ENCODE measurements at regions not wholly inside any gene's neighbourhood (a gene's known extent, or its start where the extent isn't known, plus 50 kb on each side); places are given as distances from the start of the nearest gene placed in this dataset.
A peak's percentile ranks its signal among the peaks of the same experiment; 100 is the strongest.

GRCh38 chr18:57991552-57991951, 52.5 kb upstream of the NEDD4L start:
- DNase-seq (ENCODE audit: low spot score), result no peak

GRCh38 chr18:57989536-57989935, 54.5 kb upstream of the NEDD4L start:
- no peak for DNase-seq (ENCODE audit: low spot score)

- DNase-seq (ENCODE audit: low spot score), result no peak
These were observed 59.4 kb upstream of the NEDD4L start for GRCh38 chr18:57984490-57985115.

- no peak for DNase-seq (ENCODE audit: low spot score)
These were observed 60.1 kb upstream of the NEDD4L start for GRCh38 chr18:57983965-57984364.

GRCh38 chr18:57983472-57983871, 60.6 kb upstream of the NEDD4L start:
- DNase-seq (ENCODE audit: low spot score), result no peak

GRCh38 chr18:57982372-57983021, 61.5 kb upstream of the NEDD4L start:
- no peak for DNase-seq (ENCODE audit: low spot score)

GRCh38 chr18:57981308-57982028, 62.6 kb upstream of the NEDD4L start:
- no peak for DNase-seq (ENCODE audit: low spot score)

GRCh38 chr18:57980573-57981307, 63.3 kb upstream of the NEDD4L start:
- DNase-seq (ENCODE audit: low spot score), result no peak

- DNase-seq (ENCODE audit: low spot score), result no peak
These were observed 67.7 kb upstream of the NEDD4L start for GRCh38 chr18:57976230-57976773.

- DNase-seq (ENCODE audit: low spot score), result no peak
These were observed 68.2 kb upstream of the NEDD4L start for GRCh38 chr18:57975805-57976204.

- no peak for DNase-seq (ENCODE audit: low spot score)
These were observed 69.3 kb upstream of the NEDD4L start for GRCh38 chr18:57974585-57975265.

- no peak for DNase-seq (ENCODE audit: low spot score)
These were observed 70.1 kb upstream of the NEDD4L start for GRCh38 chr18:57973889-57974288.

GRCh38 chr18:57970356-57971095, 73.5 kb upstream of the NEDD4L start:
- no peak for DNase-seq (ENCODE audit: low spot score)

GRCh38 chr18:57969824-57970223, 74.2 kb upstream of the NEDD4L start:
- no peak for DNase-seq (ENCODE audit: low spot score)

GRCh38 chr18:57965246-57965645, 78.8 kb upstream of the NEDD4L start:
- DNase-seq (ENCODE audit: low spot score), result no peak

- DNase-seq (ENCODE audit: low spot score), result no peak
These were observed 82.0 kb upstream of the NEDD4L start for GRCh38 chr18:57961876-57962505.

- no peak for DNase-seq (ENCODE audit: low spot score)
These were observed 82.6 kb upstream of the NEDD4L start for GRCh38 chr18:57961411-57961810.

- peak; percentile 31 for DNase-seq (ENCODE audit: low spot score)
These were observed 84.7 kb upstream of the NEDD4L start for GRCh38 chr18:57959278-57959677.

GRCh38 chr18:57957210-57957609, 86.8 kb upstream of the NEDD4L start:
- DNase-seq (ENCODE audit: low spot score), result no peak

- DNase-seq (ENCODE audit: low spot score), result no peak
These were observed 87.5 kb upstream of the NEDD4L start for GRCh38 chr18:57956491-57956890.

- DNase-seq (ENCODE audit: low spot score), result no peak
These were observed 89.1 kb upstream of the NEDD4L start for GRCh38 chr18:57954935-57955334.
